ENCODE measurements at regions not wholly inside any gene's neighbourhood (a gene's known extent, or its start where the extent isn't known, plus 50 kb on each side); places are given as distances from the start of the nearest gene placed in this dataset.
"Not testable (repeated sequence)": the region's sequence is repeated elsewhere in the genome, so short reads cannot be mapped to it uniquely, and the experiment has no call there.

- DNase-seq = no peak
Observed at GRCh38 chr6:170040115-170040500, 250.8 kb downstream of the DLL1 start.

- no peak for DNase-seq
Observed at GRCh38 chr6:170039156-170040114, 251.4 kb downstream of the DLL1 start.

- no peak for DNase-seq
Observed at GRCh38 chr6:170038708-170039107, 252.2 kb downstream of the DLL1 start.

- no peak for DNase-seq
Observed at GRCh38 chr6:170038251-170038650, 252.6 kb downstream of the DLL1 start.

- DNase-seq = no peak
Observed at GRCh38 chr6:170037541-170038250, 253.2 kb downstream of the DLL1 start.

- no peak for DNase-seq
Observed at GRCh38 chr6:170036916-170037315, 254.0 kb downstream of the DLL1 start.

- not testable (repeated sequence) for DNase-seq
Observed at GRCh38 chr6:170036367-170036766, 254.5 kb downstream of the DLL1 start.

- DNase-seq = no peak
Observed at GRCh38 chr6:170035901-170036304, 255.0 kb downstream of the DLL1 start.

- DNase-seq = no peak
Observed at GRCh38 chr6:170035044-170035443, 255.8 kb downstream of the DLL1 start.

- DNase-seq = no peak
Observed at GRCh38 chr6:170034294-170034693, 256.6 kb downstream of the DLL1 start.

GRCh38 chr6:170033666-170034065, 257.2 kb downstream of the DLL1 start:
- no peak for DNase-seq

- no peak for DNase-seq
Observed at GRCh38 chr6:170032706-170033309, 258.1 kb downstream of the DLL1 start.

GRCh38 chr6:170032197-170032596, 258.7 kb downstream of the DLL1 start:
- no peak for DNase-seq

- no peak for DNase-seq
Observed at GRCh38 chr6:170031684-170032121, 259.2 kb downstream of the DLL1 start.

- DNase-seq = no peak
Observed at GRCh38 chr6:170030821-170031471, 259.9 kb downstream of the DLL1 start.

- no peak for DNase-seq
Observed at GRCh38 chr6:170030284-170030815, 260.5 kb downstream of the DLL1 start.

- no peak for DNase-seq
Observed at GRCh38 chr6:170029416-170030283, 261.2 kb downstream of the DLL1 start.

GRCh38 chr6:170028629-170029345, 262.1 kb downstream of the DLL1 start:
- DNase-seq = no peak

- DNase-seq = no peak
Observed at GRCh38 chr6:170027647-170028043, 263.2 kb downstream of the DLL1 start.

- DNase-seq = no peak
Observed at GRCh38 chr6:170026751-170027646, 263.9 kb downstream of the DLL1 start.

Data from KG1 (cell line).